Liver (tissue), 3 donors: ENCODE measurements at regions not wholly inside any gene's neighbourhood (a gene's known extent, or its start where the extent isn't known, plus 50 kb on each side); places are given as distances from the start of the nearest gene placed in this dataset.

ENCODE experiments used
- EGR1 ChIP-seq, 2 donors: IDR thresholded peaks; 2 replicates each; pipeline ENCODE4 v1.6.1; 2016 to 2018; ENCODE audit warnings: antibody characterized with exemption in 2 of 2, low read depth in 2 of 2
- JUND ChIP-seq, 2 donors: IDR thresholded peaks; 2 replicates each; pipeline ENCODE4 v1.6.1; 2016; ENCODE audit warnings: antibody characterized with exemption in 2 of 2
- RAD21 ChIP-seq, 2 donors: IDR thresholded peaks; 2 replicates each; pipeline ENCODE4 v1.6.1; 2016; ENCODE audit warnings: antibody characterized with exemption in 2 of 2, mild to moderate bottlenecking in 2 of 2
- SP1 ChIP-seq: IDR thresholded peaks from 2 replicates; pipeline ENCODE4 v1.6.1; 2018; ENCODE audit warnings: antibody characterized with exemption, mild to moderate bottlenecking
- YY1 ChIP-seq: IDR thresholded peaks from 2 replicates; pipeline ENCODE4 v1.6.1; 2016; ENCODE audit warnings: antibody characterized with exemption, mild to moderate bottlenecking
- TF ChIP-seq, protein P1 (sequence below): fragments of 150-350 bp; IDR thresholded peaks from 2 replicates; pipeline ENCODE4 v1.5.1; 2017; ENCODE audit warnings: improper control_type of control experiment, low read depth, low read length; ENCODE audit not compliant: missing input control
- TF ChIP-seq, protein P2 (sequence below): IDR thresholded peaks from 2 replicates; pipeline ENCODE4 v1.6.1; 2016; ENCODE audit warnings: antibody characterized with exemption
- TF ChIP-seq, protein P3 (sequence below): IDR thresholded peaks from 2 replicates; pipeline ENCODE4 v1.6.1; 2016; ENCODE audit warnings: antibody characterized with exemption
- TF ChIP-seq, protein P4 (sequence below): IDR thresholded peaks from 2 replicates; pipeline ENCODE4 v1.6.1; 2016; ENCODE audit warnings: antibody characterized with exemption, mild to moderate bottlenecking
- donor health status: healthy.
- donor health status: healthy.

DNA sequence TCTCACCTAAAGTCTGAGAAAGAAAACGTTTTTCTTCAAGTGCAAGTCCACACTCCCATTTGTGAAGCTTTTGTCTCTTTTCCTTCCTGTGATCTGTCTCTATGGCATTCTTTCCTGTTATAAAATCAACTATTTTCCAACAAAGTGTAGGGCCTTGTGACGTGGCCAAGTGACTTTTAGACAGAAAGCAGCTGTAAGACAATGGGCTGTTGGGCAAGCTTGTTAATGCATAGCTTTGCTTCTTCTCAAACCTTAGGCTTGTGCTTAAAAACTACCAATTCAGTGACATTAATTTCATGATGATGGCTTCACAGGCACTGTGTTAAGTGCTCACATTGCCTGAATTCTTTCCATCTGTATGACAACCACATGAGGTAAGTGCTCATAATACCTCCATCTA lies 83.5 kb downstream of the VCY1B start:
- TF ChIP-seq, protein P1, sequence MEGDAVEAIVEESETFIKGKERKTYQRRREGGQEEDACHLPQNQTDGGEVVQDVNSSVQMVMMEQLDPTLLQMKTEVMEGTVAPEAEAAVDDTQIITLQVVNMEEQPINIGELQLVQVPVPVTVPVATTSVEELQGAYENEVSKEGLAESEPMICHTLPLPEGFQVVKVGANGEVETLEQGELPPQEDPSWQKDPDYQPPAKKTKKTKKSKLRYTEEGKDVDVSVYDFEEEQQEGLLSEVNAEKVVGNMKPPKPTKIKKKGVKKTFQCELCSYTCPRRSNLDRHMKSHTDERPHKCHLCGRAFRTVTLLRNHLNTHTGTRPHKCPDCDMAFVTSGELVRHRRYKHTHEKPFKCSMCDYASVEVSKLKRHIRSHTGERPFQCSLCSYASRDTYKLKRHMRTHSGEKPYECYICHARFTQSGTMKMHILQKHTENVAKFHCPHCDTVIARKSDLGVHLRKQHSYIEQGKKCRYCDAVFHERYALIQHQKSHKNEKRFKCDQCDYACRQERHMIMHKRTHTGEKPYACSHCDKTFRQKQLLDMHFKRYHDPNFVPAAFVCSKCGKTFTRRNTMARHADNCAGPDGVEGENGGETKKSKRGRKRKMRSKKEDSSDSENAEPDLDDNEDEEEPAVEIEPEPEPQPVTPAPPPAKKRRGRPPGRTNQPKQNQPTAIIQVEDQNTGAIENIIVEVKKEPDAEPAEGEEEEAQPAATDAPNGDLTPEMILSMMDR = no peak
- TF ChIP-seq, protein P2, sequence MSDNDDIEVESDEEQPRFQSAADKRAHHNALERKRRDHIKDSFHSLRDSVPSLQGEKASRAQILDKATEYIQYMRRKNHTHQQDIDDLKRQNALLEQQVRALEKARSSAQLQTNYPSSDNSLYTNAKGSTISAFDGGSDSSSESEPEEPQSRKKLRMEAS = no peak
- TF ChIP-seq RAD21 (IDR thresholded peaks at IDR 0.05) = no peak
- no peak for TF ChIP-seq SP1
- no peak for TF ChIP-seq YY1
- TF ChIP-seq, protein P3, sequence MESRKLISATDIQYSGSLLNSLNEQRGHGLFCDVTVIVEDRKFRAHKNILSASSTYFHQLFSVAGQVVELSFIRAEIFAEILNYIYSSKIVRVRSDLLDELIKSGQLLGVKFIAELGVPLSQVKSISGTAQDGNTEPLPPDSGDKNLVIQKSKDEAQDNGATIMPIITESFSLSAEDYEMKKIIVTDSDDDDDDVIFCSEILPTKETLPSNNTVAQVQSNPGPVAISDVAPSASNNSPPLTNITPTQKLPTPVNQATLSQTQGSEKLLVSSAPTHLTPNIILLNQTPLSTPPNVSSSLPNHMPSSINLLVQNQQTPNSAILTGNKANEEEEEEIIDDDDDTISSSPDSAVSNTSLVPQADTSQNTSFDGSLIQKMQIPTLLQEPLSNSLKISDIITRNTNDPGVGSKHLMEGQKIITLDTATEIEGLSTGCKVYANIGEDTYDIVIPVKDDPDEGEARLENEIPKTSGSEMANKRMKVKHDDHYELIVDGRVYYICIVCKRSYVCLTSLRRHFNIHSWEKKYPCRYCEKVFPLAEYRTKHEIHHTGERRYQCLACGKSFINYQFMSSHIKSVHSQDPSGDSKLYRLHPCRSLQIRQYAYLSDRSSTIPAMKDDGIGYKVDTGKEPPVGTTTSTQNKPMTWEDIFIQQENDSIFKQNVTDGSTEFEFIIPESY = no peak
- TF ChIP-seq JUND (IDR thresholded peaks at IDR 0.05) = no peak
- TF ChIP-seq, protein P4, sequence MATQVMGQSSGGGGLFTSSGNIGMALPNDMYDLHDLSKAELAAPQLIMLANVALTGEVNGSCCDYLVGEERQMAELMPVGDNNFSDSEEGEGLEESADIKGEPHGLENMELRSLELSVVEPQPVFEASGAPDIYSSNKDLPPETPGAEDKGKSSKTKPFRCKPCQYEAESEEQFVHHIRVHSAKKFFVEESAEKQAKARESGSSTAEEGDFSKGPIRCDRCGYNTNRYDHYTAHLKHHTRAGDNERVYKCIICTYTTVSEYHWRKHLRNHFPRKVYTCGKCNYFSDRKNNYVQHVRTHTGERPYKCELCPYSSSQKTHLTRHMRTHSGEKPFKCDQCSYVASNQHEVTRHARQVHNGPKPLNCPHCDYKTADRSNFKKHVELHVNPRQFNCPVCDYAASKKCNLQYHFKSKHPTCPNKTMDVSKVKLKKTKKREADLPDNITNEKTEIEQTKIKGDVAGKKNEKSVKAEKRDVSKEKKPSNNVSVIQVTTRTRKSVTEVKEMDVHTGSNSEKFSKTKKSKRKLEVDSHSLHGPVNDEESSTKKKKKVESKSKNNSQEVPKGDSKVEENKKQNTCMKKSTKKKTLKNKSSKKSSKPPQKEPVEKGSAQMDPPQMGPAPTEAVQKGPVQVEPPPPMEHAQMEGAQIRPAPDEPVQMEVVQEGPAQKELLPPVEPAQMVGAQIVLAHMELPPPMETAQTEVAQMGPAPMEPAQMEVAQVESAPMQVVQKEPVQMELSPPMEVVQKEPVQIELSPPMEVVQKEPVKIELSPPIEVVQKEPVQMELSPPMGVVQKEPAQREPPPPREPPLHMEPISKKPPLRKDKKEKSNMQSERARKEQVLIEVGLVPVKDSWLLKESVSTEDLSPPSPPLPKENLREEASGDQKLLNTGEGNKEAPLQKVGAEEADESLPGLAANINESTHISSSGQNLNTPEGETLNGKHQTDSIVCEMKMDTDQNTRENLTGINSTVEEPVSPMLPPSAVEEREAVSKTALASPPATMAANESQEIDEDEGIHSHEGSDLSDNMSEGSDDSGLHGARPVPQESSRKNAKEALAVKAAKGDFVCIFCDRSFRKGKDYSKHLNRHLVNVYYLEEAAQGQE = no peak
- TF ChIP-seq EGR1 (IDR thresholded peaks at IDR 0.05; ENCODE audit: low read depth in 2 of 2) = no peak
